AG09309 (cell line): ENCODE measurements at regions not wholly inside any gene's neighbourhood (a gene's known extent, or its start where the extent isn't known, plus 50 kb on each side); places are given as distances from the start of the nearest gene placed in this dataset.

Experiments used
- DNase-seq: peaks from one replicate; pipeline ENCODE4 v3.0.0-alpha.2; 2010; ENCODE audit warnings: low read depth
- H3K4me3 ChIP-seq: 2 replicates; pipeline ENCODE4 v1.5.1; 2011; ENCODE audit warnings: mild to moderate bottlenecking, low read depth, low read length, moderate library complexity; ENCODE audit not compliant: control insufficient read depth
- TF ChIP-seq, protein P1 (sequence below): IDR thresholded peaks from 2 replicates; pipeline ENCODE4 v1.5.1; 2011; ENCODE audit warnings: mild to moderate bottlenecking, low read depth, low read length, inconsistent platforms; ENCODE audit not compliant: insufficient read depth, control insufficient read depth; ENCODE audit errors: missing control alignments

DNA sequence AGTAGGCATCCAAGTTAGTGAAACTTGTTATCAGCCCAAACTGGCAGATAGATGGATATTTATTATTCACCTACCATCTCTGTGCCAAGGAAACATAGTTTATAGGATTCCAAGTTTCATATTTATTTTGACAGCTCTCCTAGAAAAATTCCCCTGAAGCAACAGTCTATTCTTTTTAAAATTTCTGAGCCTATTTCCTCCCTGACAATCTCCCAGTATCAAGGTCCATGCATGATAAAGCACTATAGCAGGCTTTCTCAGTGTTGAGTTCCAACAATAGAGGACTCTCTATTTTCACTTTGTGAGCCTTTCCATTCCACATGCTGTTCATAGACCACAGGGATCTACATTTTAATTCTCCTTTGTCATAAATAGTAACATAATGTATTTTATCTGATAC, 312.6 kb downstream of the SLITRK6 start:
- DNase-seq, result no peak
- TF ChIP-seq, protein P1, sequence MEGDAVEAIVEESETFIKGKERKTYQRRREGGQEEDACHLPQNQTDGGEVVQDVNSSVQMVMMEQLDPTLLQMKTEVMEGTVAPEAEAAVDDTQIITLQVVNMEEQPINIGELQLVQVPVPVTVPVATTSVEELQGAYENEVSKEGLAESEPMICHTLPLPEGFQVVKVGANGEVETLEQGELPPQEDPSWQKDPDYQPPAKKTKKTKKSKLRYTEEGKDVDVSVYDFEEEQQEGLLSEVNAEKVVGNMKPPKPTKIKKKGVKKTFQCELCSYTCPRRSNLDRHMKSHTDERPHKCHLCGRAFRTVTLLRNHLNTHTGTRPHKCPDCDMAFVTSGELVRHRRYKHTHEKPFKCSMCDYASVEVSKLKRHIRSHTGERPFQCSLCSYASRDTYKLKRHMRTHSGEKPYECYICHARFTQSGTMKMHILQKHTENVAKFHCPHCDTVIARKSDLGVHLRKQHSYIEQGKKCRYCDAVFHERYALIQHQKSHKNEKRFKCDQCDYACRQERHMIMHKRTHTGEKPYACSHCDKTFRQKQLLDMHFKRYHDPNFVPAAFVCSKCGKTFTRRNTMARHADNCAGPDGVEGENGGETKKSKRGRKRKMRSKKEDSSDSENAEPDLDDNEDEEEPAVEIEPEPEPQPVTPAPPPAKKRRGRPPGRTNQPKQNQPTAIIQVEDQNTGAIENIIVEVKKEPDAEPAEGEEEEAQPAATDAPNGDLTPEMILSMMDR, result no peak
- H3K4me3 ChIP-seq, result no peak overlapping the region

DNA sequence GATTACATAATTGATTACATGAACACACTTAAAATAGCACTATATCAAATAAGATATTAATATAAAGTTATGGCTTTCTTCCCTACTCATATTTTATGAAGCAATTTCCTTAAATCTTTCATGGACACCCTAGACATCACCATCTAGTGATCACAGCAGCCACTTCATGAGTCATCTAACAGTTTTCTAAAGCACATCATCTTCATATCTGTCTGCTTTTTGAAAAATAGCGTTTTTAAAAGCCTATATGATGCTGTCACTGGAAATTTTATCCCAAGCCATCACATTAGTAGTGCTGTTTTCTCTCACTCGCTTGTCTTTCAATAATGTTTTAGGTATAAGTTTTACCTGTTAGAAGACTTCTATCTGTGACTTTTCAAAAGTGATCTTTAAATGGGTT, 326.1 kb downstream of the SLITRK6 start:
- TF ChIP-seq, protein P1, result no peak
- H3K4me3 ChIP-seq, result no peak overlapping the region
- no peak for DNase-seq

DNA sequence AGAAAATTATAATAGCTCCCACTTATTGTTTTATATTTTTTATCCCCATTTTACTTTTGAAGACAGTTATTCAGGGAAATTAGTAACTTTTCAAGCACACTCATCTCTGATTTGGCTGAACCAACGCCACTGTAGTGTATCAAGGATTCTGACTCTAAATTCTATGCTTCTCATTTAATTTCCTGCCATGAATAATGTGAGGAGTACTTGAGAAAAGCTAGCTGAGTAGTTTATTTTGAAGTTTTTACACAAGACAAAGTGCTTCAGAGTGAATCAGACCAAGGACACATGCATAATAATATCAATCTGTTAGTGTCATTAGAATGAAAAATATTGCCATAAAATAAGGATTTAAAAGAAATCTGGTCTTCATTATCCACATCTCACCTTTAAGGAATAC, 329.9 kb downstream of the SLITRK6 start:
- no peak overlapping the region for H3K4me3 ChIP-seq
- no peak for DNase-seq
- TF ChIP-seq, protein P1, result no peak

GRCh38 chr13:85462792-85463425, 336.3 kb downstream of the SLITRK6 start:
- TF ChIP-seq, protein P1, result no peak
- H3K4me3 ChIP-seq, result no peak overlapping the region
- no peak for DNase-seq

- H3K4me3 ChIP-seq, result no peak overlapping the region
- DNase-seq, result no peak
- TF ChIP-seq, protein P1, result no peak
Measured at GRCh38 chr13:85461621-85462020, 337.6 kb downstream of the SLITRK6 start.

DNA sequence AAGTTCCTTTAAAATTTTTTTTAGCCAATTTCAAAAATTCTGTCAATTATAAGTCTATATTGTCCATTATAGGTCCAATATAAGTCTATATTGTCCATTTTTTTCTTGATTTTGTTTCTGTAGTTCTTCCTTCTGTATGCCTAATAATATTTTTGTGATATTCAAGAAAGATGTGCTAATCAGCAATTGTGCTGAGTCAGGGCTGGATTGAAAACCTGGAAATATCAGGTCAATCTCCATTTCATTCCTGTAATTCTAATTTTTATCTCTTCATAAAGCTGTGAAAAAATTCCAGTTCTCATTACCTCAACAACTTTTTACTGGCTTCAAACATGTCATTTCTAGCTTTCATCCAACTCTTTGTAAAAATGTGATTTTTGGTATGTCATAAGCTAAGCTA, 353.7 kb downstream of the SLITRK6 start:
- TF ChIP-seq, protein P1, result no peak
- no peak for DNase-seq
- H3K4me3 ChIP-seq, result no peak overlapping the region
